ENCODE measurements at regions not wholly inside any gene's neighbourhood (a gene's known extent, or its start where the extent isn't known, plus 50 kb on each side); places are given as distances from the start of the nearest gene placed in this dataset.

DNA sequence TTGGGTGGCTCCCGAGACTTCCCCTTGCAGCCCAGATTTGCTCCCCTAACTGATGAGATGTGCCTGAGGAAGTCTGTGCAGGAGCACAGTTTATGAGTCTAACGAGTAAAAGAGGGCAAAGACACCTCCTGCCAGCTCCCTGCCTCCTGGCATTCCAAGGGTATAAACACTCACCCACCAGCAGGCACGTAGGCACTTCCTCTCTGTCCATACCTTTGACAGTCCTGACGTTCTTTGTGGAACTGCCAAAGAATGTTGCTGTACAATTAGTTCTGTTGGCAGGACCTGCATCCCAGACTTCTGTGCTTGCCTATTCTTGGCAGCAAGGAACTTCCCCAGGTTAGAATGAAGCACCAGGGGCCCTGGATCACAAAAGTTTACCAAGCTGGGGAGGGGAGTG is 889.3 kb downstream of the BCL11B start:
- DNase-seq (ENCODE audit: low read depth): no peak

DNA sequence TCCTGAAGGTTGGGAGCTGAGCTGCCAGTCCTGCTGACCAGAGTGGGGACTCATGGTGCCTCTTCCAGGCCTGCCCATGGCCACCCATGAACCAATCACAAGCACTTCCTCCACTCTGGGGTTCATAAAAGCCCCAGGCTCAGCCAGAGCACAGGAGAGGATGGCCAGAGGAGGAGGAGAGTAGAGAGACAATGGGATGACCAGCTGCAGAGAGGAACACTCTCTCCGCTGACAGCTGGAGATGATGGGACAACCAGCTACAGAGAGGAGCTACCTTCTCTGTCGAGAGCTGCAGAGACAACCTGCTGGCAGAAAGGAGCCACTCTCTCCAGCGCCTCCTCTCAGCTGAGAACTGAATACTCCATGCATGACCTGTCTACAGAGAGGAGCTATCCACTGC is 886.1 kb downstream of the BCL11B start:
- no peak for DNase-seq (ENCODE audit: low read depth)

- DNase-seq (ENCODE audit: low read depth): no peak
These were observed 880.9 kb downstream of the BCL11B start for GRCh38 chr14:98391061-98391460.

DNA sequence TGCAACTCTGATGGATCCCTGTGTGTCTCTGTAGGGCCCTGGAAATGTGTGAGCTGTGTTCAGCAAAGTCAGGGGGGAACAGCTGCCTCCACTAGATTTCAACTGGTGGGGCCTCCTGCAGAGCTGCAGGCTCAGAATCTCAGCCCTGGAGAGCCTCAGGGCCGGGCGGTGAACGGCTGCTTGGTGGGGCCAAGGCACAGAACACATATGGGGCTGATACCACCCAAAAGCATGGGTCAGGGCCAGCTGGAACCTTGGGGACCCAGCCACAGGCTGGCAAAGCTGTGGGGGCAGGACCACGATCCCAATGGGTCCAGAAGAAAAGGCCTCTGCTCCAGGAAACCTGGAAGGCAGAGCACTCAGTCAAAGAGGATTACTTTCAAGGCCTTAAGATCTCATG is 878.5 kb downstream of the BCL11B start:
- DNase-seq (ENCODE audit: low read depth): no peak

- no peak for DNase-seq (ENCODE audit: low read depth)
These were observed 867.2 kb downstream of the BCL11B start for GRCh38 chr14:98404811-98405210.

DNA sequence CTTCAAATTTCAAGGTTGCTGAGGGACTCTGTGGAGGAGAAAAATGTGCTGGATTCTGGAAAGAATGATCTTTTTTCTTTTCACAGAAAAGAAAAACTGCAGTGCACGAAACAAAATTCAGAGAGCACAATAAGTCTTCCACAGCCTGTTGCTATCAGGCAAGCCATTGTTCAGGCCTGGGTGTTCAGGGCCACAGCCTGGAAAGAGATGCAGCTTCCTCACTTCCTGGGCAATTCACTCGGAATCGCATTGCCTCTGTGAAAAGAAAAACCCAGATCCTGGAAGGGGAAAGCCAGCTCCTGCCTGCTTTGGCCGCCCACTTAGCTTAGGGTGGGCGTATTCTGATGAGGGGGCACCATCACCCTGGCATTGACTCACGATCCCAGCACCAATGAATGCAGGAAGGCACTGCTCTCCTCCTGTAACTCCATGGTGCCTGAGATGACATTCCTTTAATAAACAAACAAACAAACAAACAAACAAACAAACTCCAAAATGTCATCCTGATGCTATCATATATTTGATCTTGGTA is 863.9 kb downstream of the BCL11B start:
- no peak for DNase-seq (ENCODE audit: low read depth)

DNA sequence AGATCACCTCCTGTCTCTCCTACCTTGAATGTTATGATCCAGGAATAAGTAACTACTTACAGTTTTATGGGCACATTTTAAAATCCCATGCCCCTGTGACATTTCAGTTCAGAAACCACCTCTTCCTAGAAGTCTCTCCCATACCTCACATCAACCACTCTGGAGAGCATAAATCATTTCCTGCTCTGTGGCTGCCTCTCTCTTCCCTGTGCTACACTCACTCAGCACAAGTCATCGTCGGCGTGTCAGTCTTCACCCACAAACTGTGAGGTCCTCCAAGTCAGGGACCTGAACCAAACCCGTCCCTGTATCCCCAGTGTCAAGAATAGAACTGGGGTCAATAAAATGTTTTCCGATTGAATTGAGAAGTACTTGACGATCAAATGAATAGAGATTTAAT is 863.3 kb downstream of the BCL11B start:
- no peak for DNase-seq (ENCODE audit: low read depth)

DNA sequence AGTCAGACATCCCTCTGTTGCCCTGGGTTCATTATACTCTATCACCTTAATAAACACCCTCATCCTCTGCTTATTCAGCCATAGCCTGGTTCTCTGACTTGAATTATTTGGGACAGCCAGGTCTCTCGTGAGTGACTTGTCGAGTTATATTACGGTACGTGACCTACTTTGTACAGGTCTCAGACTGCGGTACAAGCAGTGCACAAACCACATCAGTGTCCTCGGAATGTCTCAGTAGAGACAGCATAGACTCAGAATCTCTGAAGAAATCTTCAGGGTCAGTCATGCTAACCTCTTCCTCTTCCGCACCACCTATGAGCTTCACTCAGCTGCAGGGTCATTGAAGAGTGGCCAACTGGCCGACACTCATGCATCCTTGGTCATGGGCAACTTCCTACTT is 860.8 kb downstream of the BCL11B start:
- DNase-seq (ENCODE audit: low read depth): no peak

DNA sequence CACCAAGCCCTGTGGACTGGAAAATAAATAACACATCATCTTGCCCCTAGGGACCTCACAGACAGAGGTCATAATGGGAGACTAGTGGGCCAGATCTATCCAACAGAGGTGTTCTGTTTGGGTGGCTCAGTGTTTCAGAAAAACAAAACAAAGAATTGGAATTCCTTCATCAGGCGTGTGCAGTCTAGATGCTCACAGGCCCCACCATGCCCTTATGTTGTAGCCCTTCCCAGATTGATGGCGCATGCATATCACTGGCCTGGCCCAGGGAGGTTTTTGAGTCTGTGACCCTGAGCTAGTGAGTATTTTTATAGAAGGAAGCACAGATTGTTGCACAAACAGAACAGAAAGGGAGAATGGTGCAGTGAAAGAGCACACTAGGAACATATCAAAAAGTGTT is 859.6 kb downstream of the BCL11B start:
- no peak for DNase-seq (ENCODE audit: low read depth)

- DNase-seq (ENCODE audit: low read depth): no peak
These were observed 856.2 kb downstream of the BCL11B start for GRCh38 chr14:98415766-98416165.

GRCh38 chr14:98417001-98417400 is 855.0 kb downstream of the BCL11B start:
- no peak for DNase-seq (ENCODE audit: low read depth)

- DNase-seq (ENCODE audit: low read depth): no peak
These were observed 843.5 kb downstream of the BCL11B start for GRCh38 chr14:98428483-98428994.

- DNase-seq (ENCODE audit: low read depth): no peak
These were observed 838.6 kb downstream of the BCL11B start for GRCh38 chr14:98433436-98433835.

DNA sequence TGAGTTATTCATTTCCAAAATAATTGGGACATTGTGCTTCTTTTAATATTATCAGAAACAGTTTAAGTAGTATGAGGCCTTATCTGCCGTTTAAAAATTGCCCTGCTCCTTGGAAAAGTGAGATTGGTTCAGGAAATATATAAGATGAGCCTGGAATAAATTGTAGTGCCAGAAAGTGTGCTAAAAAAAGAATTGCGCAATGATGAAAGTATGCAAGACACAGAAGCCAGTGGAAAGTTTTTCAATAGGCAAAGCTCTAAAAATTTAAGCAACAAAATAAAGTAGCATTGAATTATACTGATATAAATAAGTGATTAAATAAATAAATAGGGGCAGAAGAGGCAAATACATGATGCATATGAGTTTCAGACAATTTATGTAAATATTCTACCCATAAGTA is 834.9 kb downstream of the BCL11B start:
- no peak for DNase-seq (ENCODE audit: low read depth)

DNA sequence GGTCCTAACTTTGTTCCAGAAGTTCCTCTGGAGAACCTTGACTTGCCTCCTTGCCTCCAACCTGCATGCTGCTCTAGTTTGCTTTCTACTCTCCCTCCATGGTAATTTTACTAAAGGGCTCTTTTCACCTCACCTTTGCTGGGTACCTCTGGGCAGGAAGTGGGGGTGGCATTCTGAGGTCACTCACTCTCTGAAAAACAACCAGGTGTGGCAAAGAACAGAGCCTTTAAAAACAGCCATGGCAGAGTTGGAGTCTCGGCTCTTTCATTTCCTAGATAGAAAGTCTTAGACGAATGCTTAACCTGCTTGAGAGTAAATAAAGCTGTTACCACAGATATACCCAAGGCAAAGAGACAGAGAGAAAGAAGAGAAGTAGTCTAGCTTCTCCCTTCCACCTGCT is 827.9 kb downstream of the BCL11B start:
- no peak for DNase-seq (ENCODE audit: low read depth)

GRCh38 chr14:98445718-98446117 is 826.3 kb downstream of the BCL11B start:
- DNase-seq (ENCODE audit: low read depth): no peak

DNA sequence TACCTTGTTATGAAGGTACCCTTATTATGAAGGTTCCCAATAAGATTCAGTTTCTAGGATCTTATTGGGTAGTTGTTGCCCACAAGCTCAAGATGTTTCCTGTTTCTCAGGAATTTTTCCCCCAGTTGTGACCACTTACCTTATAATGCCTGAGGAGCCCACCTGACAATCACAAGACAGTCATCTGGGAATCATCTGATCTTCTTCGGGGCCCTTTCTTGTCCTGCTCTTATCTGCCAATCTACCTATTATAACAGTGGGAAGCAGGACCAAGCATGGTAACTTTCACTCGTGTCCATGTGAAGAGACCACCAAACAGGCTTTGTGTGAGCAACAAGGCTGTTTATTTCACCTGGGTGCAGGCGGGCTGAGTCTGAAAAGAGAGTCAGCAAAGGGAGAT is 825.5 kb downstream of the BCL11B start:
- no peak for DNase-seq (ENCODE audit: low read depth)

DNA sequence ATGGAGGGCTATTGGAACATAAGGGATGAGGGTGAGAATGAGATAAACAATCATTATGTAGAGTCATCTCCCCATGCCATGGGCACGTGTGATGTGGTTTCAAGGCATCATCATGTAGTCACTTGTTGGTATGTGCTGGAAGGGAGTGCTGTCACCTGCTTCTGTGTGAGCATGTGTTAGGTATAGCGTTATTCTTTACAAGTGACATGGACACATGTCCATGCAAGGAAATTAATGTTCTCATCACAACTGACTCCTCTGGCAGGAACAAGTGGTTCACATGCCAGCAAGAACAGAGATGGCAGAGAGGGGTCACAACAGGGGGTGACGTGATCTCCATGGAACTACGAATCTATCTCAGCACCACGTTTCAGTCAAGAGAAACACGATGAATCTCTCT is 815.8 kb downstream of the BCL11B start:
- no peak for DNase-seq (ENCODE audit: low read depth)

DNA sequence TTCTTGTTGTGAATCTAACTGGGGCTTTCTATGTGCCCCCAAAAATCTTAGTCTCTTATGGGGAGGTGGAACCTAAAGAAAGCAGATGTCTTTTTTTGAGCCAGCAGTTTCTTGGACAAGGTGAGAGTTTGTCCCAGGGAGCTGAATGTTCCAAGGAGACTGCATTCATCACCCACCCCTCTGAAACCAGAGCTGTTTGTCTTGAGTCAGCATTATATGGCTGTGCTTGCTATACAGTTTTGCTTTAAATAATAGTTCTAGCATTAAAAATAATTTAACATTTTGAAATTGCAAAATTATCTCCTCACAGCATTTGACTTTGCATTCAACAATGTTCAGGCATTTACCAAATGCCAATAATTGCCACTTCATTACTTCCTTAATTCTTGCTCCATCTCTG is 813.3 kb downstream of the BCL11B start:
- DNase-seq (ENCODE audit: low read depth): no peak

GRCh38 chr14:98462908-98463307 is 809.1 kb downstream of the BCL11B start:
- DNase-seq (ENCODE audit: low read depth): no peak

GRCh38 chr14:98466807-98467206 is 805.2 kb downstream of the BCL11B start:
- no peak for DNase-seq (ENCODE audit: low read depth)

GRCh38 chr14:98470663-98471062 is 801.3 kb downstream of the BCL11B start:
- no peak for DNase-seq (ENCODE audit: low read depth)

DNA sequence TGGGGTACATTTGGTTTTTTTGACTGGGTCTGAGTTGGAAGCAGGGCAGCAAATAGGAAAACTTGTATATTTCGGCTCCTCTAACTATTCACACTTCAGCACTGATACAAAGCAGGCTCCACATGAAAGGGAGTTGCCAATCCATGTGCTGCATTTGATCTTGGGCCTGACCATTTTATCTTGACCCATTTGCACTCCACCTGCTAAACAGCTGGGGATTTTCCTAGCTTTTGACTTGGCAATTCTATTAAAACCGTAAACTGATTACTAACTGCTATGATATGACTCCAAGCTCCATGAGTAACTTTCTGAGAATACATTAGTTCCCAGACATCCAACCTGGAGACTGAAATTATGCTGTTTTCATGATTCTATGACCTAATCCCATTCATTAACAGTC is 797.1 kb downstream of the BCL11B start:
- no peak for DNase-seq (ENCODE audit: low read depth)

- DNase-seq (ENCODE audit: low read depth): no peak
These were observed 794.1 kb downstream of the BCL11B start for GRCh38 chr14:98477935-98478334.

GRCh38 chr14:98489115-98489514 is 782.9 kb downstream of the BCL11B start:
- DNase-seq (ENCODE audit: low read depth): no peak

Measured in stimulated activated CD8-positive, alpha-beta memory T cell treated with anti-CD3 and anti-CD28 coated beads, Interleukin-4, amount 100 ng/mL, for 24 hours (primary cell).